Keratinocyte (primary cell): ENCODE measurements at regions not wholly inside any gene's neighbourhood (a gene's known extent, or its start where the extent isn't known, plus 50 kb on each side); places are given as distances from the start of the nearest gene placed in this dataset.

Experiments
- DNase-seq: peaks from one replicate; pipeline ENCODE4 v3.0.0-alpha.2; 2011; ENCODE audit warnings: low read depth, missing footprints, low spot score
- FAIRE-seq: peaks from 2 replicates; lab custom pipeline; 2011; peaks lifted over from hg19 to GRCh38; lab: Jason Lieb, UNC
- H2AFZ ChIP-seq: 2 replicates; pipeline ENCODE4 v1.6.0; 2012; ENCODE audit warnings: low read length, control low read depth, inconsistent platforms; ENCODE audit not compliant: control insufficient read depth
- H3K27ac ChIP-seq: 2 replicates; pipeline ENCODE4 v1.5.1; 2011; ENCODE audit warnings: low read length; ENCODE audit not compliant: control insufficient read depth, insufficient read depth
- H3K27me3 ChIP-seq: 3 replicates; pipeline ENCODE4 v1.6.0; 2011; ENCODE audit warnings: low read length; ENCODE audit not compliant: control insufficient read depth, insufficient read depth; ENCODE audit errors: extremely low read depth
- H3K36me3 ChIP-seq, 2 experiments: 2 replicates in 1 of 2; 3 replicates in 1 of 2; pipeline ENCODE4 v1.5.1; 2011; ENCODE audit warnings: low read length in 2 of 2, mild to moderate bottlenecking in 1 of 2; ENCODE audit not compliant: control insufficient read depth in 2 of 2, insufficient read depth in 2 of 2; ENCODE audit errors: extremely low read depth in 1 of 2
- H3K4me1 ChIP-seq: 3 replicates; pipeline ENCODE4 v1.5.1; 2011; ENCODE audit warnings: low read length; ENCODE audit not compliant: control insufficient read depth, insufficient read depth; ENCODE audit errors: extremely low read depth
- H3K4me2 ChIP-seq: 3 replicates; pipeline ENCODE4 v1.6.0; 2011; ENCODE audit warnings: low read depth, low read length; ENCODE audit not compliant: control insufficient read depth, insufficient read depth; ENCODE audit errors: extremely low read depth
- H3K4me3 ChIP-seq, 3 experiments: fragments of 200-600 bp in 1 of 3; sonication (generic) in 1 of 3; 2 replicates in 2 of 3; 3 replicates in 1 of 3; pipeline ENCODE4 v1.5.1; 2011 to 2016; ENCODE audit warnings: low read length in 3 of 3, mild to moderate bottlenecking in 3 of 3, control low read depth in 2 of 3, inconsistent platforms in 1 of 3, low read depth in 1 of 3, mixed read lengths in 1 of 3, mixed run types in 1 of 3, moderate library complexity in 1 of 3; ENCODE audit not compliant: control insufficient read depth in 2 of 3, insufficient read depth in 2 of 3; ENCODE audit errors: extremely low read depth in 1 of 3
- H3K79me2 ChIP-seq: 2 replicates; pipeline ENCODE4 v1.6.0; 2012; ENCODE audit warnings: low read length; ENCODE audit not compliant: control insufficient read depth, insufficient read depth
- H3K9ac ChIP-seq: 3 replicates; pipeline ENCODE4 v1.6.0; 2011; ENCODE audit warnings: low read length; ENCODE audit not compliant: control insufficient read depth, insufficient read depth; ENCODE audit errors: extremely low read depth
- H3K9me1 ChIP-seq: 3 replicates; pipeline ENCODE4 v1.6.0; 2011; ENCODE audit warnings: low read length; ENCODE audit not compliant: control insufficient read depth, insufficient read depth; ENCODE audit errors: extremely low read depth
- H3K9me3 ChIP-seq: 2 replicates; pipeline ENCODE4 v1.5.1; 2012; ENCODE audit warnings: low read depth, low read length; ENCODE audit not compliant: control insufficient read depth
- H4K20me1 ChIP-seq: 3 replicates; pipeline ENCODE4 v1.6.0; 2011; ENCODE audit warnings: low read length; ENCODE audit not compliant: control insufficient read depth, insufficient read depth; ENCODE audit errors: extremely low read depth
- CTCF ChIP-seq, 3 experiments: IDR thresholded peaks in 1 of 3; conservative IDR thresholded peaks in 1 of 3; optimal IDR thresholded peaks in 1 of 3; 2 replicates in 2 of 3; 3 replicates in 1 of 3; pipeline versions ENCODE3 to v1.5.1; 2011; ENCODE audit warnings: low read length in 3 of 3, mild to moderate bottlenecking in 3 of 3, moderate library complexity in 2 of 3, control low read depth in 1 of 3, inconsistent platforms in 1 of 3; ENCODE audit not compliant: insufficient read depth in 2 of 3; ENCODE audit errors: extremely low read depth in 1 of 3
- EZH2 ChIP-seq: IDR thresholded peaks from one replicate; pipeline ENCODE4 v1.6.1; 2012; ENCODE audit warnings: inconsistent platforms, mild to moderate bottlenecking, low read length, moderate library complexity
- dilution Hi-C: fragments of 300-500 bp; cut with MboI; formaldehyde crosslinking; loops from one replicate; pipeline ENCODE4 v1.7.0; 2020; ENCODE audit warnings: low sequenced_read_pairs; ENCODE audit not compliant: extremely low pct_ligation_motif_present

DNA sequence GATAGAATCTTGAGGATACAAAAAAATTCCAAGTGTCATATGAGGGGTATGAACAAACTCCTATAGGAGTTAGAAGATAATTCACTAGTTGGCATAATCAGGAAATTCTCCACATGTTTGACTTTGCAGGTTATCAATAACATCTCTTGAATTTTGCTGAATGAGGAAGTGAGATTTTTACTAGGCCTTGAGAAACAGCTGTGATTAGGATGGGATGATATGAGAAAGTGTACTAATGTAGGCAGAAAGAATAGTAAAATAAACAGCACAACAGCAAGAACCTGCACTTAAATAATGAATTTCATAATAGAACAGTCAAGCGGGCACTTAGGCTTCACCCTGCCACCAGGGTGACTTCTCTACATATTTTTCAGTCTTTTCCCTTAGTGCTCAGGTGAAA, 570.8 kb upstream of the CRIM1 start:
- Histone ChIP-seq H3K27me3 (no peaks in the 10 kb centered on the region), H3K4me3 (no peak overlapping the region), H4K20me1 (no peaks in the 10 kb centered on the region), H3K9ac (no peak overlapping the region), H3K4me2 (no peak overlapping the region), H2AFZ (no peak overlapping the region), H3K9me1 (no peaks in the 10 kb centered on the region), H3K4me1 (no peaks in the 10 kb centered on the region), H3K9me3 (no peaks in the 10 kb centered on the region), H3K79me2 (no peaks in the 10 kb centered on the region), H3K27ac (no peak overlapping the region), H3K36me3 (no peaks in the 10 kb centered on the region)
- TF ChIP-seq EZH2 (no peak), CTCF (optimal IDR thresholded peaks at IDR 0.05 in 1 of 3, IDR thresholded peaks at IDR 0.05 in 1 of 3, conservative IDR thresholded peaks at IDR 0.05 in 1 of 3; ENCODE audit: extremely low read depth in 1 of 3, insufficient read depth in 2 of 3, low read length in 3 of 3) (no peak)
- FAIRE-seq: no peak
- dilution Hi-C loops: no loop called here
- DNase-seq: no peak

- no peak overlapping the region for H3K27ac ChIP-seq
- no peaks in the 10 kb centered on the region for H4K20me1 ChIP-seq
- H3K9me1 ChIP-seq: no peaks in the 10 kb centered on the region
- dilution Hi-C loops: no loop called here
- no peak overlapping the region for H2AFZ ChIP-seq
- H3K27me3 ChIP-seq: no peaks in the 10 kb centered on the region
- H3K4me1 ChIP-seq: no peaks in the 10 kb centered on the region
- H3K79me2 ChIP-seq: no peaks in the 10 kb centered on the region
- TF ChIP-seq CTCF (optimal IDR thresholded peaks at IDR 0.05 in 1 of 3, IDR thresholded peaks at IDR 0.05 in 1 of 3, conservative IDR thresholded peaks at IDR 0.05 in 1 of 3; ENCODE audit: extremely low read depth in 1 of 3, insufficient read depth in 2 of 3, low read length in 3 of 3): no peak
- TF ChIP-seq EZH2: no peak
- no peak for DNase-seq
- no peak overlapping the region for H3K4me2 ChIP-seq
- no peaks in the 10 kb centered on the region for H3K36me3 ChIP-seq
- H3K9me3 ChIP-seq: no peaks in the 10 kb centered on the region
- no peak overlapping the region for H3K9ac ChIP-seq
- no peak for FAIRE-seq
- H3K4me3 ChIP-seq: no peak overlapping the region
Observed at GRCh38 chr2:35783723-35784122, 571.9 kb upstream of the CRIM1 start.
